ENCODE measurements at regions not wholly inside any gene's neighbourhood (a gene's known extent, or its start where the extent isn't known, plus 50 kb on each side); places are given as distances from the start of the nearest gene placed in this dataset.

- no peak for DNase-seq (ENCODE audit: low read depth in 2 of 2)
Observed at GRCh38 chr2:236971131-236971821, 114.4 kb upstream of the COPS8 start.

- no peak for DNase-seq (ENCODE audit: low read depth in 2 of 2)
Observed at GRCh38 chr2:236971919-236972381, 113.7 kb upstream of the COPS8 start.

- DNase-seq (ENCODE audit: low read depth in 2 of 2): no peak
Observed at GRCh38 chr2:236972491-236973342, 113.0 kb upstream of the COPS8 start.

- no peak for DNase-seq (ENCODE audit: low read depth in 2 of 2)
Observed at GRCh38 chr2:236973343-236973980, 112.2 kb upstream of the COPS8 start.

GRCh38 chr2:236974148-236974547 lies 111.5 kb upstream of the COPS8 start:
- DNase-seq (ENCODE audit: low read depth in 2 of 2): no peak

GRCh38 chr2:236974752-236975151 lies 110.9 kb upstream of the COPS8 start:
- DNase-seq (ENCODE audit: low read depth in 2 of 2): no peak

- DNase-seq (ENCODE audit: low read depth in 2 of 2): no peak
Observed at GRCh38 chr2:236975766-236976165, 109.9 kb upstream of the COPS8 start.

GRCh38 chr2:236976266-236977062 lies 109.2 kb upstream of the COPS8 start:
- DNase-seq (ENCODE audit: low read depth in 2 of 2): no peak

GRCh38 chr2:236977063-236977851 lies 108.4 kb upstream of the COPS8 start:
- DNase-seq (ENCODE audit: low read depth in 2 of 2): no peak

GRCh38 chr2:236977852-236978398 lies 107.8 kb upstream of the COPS8 start:
- no peak for DNase-seq (ENCODE audit: low read depth in 2 of 2)

- no peak for DNase-seq (ENCODE audit: low read depth in 2 of 2)
Observed at GRCh38 chr2:236979664-236980063, 106.0 kb upstream of the COPS8 start.

- no peak for DNase-seq (ENCODE audit: low read depth in 2 of 2)
Observed at GRCh38 chr2:236980961-236981360, 104.7 kb upstream of the COPS8 start.

GRCh38 chr2:236981701-236982485 lies 103.8 kb upstream of the COPS8 start:
- DNase-seq (ENCODE audit: low read depth in 2 of 2): no peak

- no peak for DNase-seq (ENCODE audit: low read depth in 2 of 2)
Observed at GRCh38 chr2:236982693-236983455, 102.8 kb upstream of the COPS8 start.

- no peak for DNase-seq (ENCODE audit: low read depth in 2 of 2)
Observed at GRCh38 chr2:236984046-236984445, 101.6 kb upstream of the COPS8 start.

GRCh38 chr2:236985761-236986339 lies 99.8 kb upstream of the COPS8 start:
- DNase-seq (ENCODE audit: low read depth in 2 of 2): no peak

GRCh38 chr2:236986524-236987330 lies 99.0 kb upstream of the COPS8 start:
- no peak for DNase-seq (ENCODE audit: low read depth in 2 of 2)

GRCh38 chr2:236988216-236988615 lies 97.5 kb upstream of the COPS8 start:
- DNase-seq (ENCODE audit: low read depth in 2 of 2): no peak

Measured in stimulated activated CD8-positive, alpha-beta memory T cell treated with anti-CD3 and anti-CD28 coated beads, Interleukin-15, amount 100 ng/mL, for 48 hours (primary cell).